Natural killer cell (primary cell): ENCODE measurements at regions not wholly inside any gene's neighbourhood (a gene's known extent, or its start where the extent isn't known, plus 50 kb on each side); places are given as distances from the start of the nearest gene placed in this dataset.

Experiments used
- ATAC-seq, 3 donors: fragments of 150-1000 bp in 2 of 3; fragments of 200-7000 bp in 1 of 3; cut with Tn5 transposase; 1 replicate in 1 of 3; 2 replicates in 2 of 3; pipeline ENCODE4 v1.10.0; 2021; ENCODE audit warnings: mild to moderate bottlenecking in 2 of 3, moderate library complexity in 2 of 3
- DNase-seq, 2 donors: peaks; one replicate each; pipeline versions ENCODE4 v3.0.0 to v3.0.0-alpha.2; 2013 to 2021; ENCODE audit warnings: mixed read lengths in 1 of 2
- H3K27ac ChIP-seq: one replicate; pipeline ENCODE4 v1.5.1; 2013; ENCODE audit warnings: mild to moderate bottlenecking, low read length
- H3K27me3 ChIP-seq: one replicate; pipeline ENCODE4 v1.6.1; 2013; ENCODE audit warnings: low read length; ENCODE audit not compliant: control insufficient read depth, insufficient read depth
- H3K36me3 ChIP-seq: one replicate; pipeline ENCODE4 v1.6.1; 2013; ENCODE audit warnings: low read length; ENCODE audit not compliant: control insufficient read depth, insufficient read depth
- H3K4me1 ChIP-seq: one replicate; pipeline ENCODE4 v1.6.1; 2013; ENCODE audit warnings: low read length; ENCODE audit not compliant: control insufficient read depth, insufficient read depth
- H3K4me3 ChIP-seq: one replicate; pipeline ENCODE4 v1.5.1; 2013; ENCODE audit warnings: low read length
- H3K9me3 ChIP-seq: one replicate; pipeline ENCODE4 v1.6.1; 2013; ENCODE audit warnings: low read length; ENCODE audit not compliant: control insufficient read depth, insufficient read depth
- H3K27ac Mint-ChIP-seq, 2 donors: one replicate each; pipeline ENCODE4 v1.8.0; 2022; ENCODE audit warnings: mild to moderate bottlenecking in 2 of 2, mixed read lengths in 2 of 2, moderate library complexity in 1 of 2
- H3K27me3 Mint-ChIP-seq, 2 donors: one replicate each; pipeline ENCODE4 v1.8.0; 2022; ENCODE audit warnings: low read depth in 2 of 2, mixed read lengths in 2 of 2
- H3K36me3 Mint-ChIP-seq: one replicate; pipeline ENCODE4 v1.8.0; 2022; ENCODE audit warnings: mixed read lengths
- H3K4me1 Mint-ChIP-seq, 2 donors: one replicate each; pipeline ENCODE4 v1.8.0; 2022; ENCODE audit warnings: mixed read lengths in 2 of 2
- H3K4me3 Mint-ChIP-seq: one replicate; pipeline ENCODE4 v1.8.0; 2022; ENCODE audit warnings: mild to moderate bottlenecking, moderate library complexity, mixed read lengths
- H3K9me3 Mint-ChIP-seq, 2 donors: one replicate each; pipeline ENCODE4 v1.8.0; 2022; ENCODE audit warnings: mixed read lengths in 2 of 2
- CTCF ChIP-seq: fragments of 200-600 bp; IDR thresholded peaks from one replicate; pipeline ENCODE4 v1.8.0; 2022; ENCODE audit warnings: antibody characterized with exemption
- WGBS: methylation state at CpG from one replicate; pipeline ENCODE4 v1.1.7; 2013; ENCODE audit warnings: missing lambda C conversion rate; ENCODE audit not compliant: insufficient coverage; 5-methylcytosine and 5-hydroxymethylcytosine counted together
- intact Hi-C: fragments of 100-400 bp; cut with micrococcal nuclease; formaldehyde crosslinking; loops from one replicate; pipeline ENCODE4 v1.14.2; 2022

- no peaks in the 10 kb centered on the region for H3K4me1 Mint-ChIP-seq
- intact Hi-C loops = no loop called here
- H3K27me3 Mint-ChIP-seq = no peaks in the 10 kb centered on the region
- no peak overlapping the region for H3K4me3 Mint-ChIP-seq
- H3K36me3 Mint-ChIP-seq = no peaks in the 10 kb centered on the region
- no peak overlapping the region for H3K27ac Mint-ChIP-seq
- Histone ChIP-seq H3K4me1 (no peaks in the 10 kb centered on the region), H3K4me3 (no peak overlapping the region), H3K27me3 (no peaks in the 10 kb centered on the region), H3K9me3 (peaks cover 2% of the 10 kb centered on the region), H3K27ac (no peak overlapping the region), H3K36me3 (no peaks in the 10 kb centered on the region)
- DNase-seq (no peak), ATAC-seq (no peak)
- 94% methylated on average over 1 of the region's 1 CpG for WGBS
- no peak for TF ChIP-seq CTCF
- H3K9me3 Mint-ChIP-seq = peaks cover 3 to 11% of the 10 kb centered on the region in 2 donors
These were observed 509.0 kb downstream of the KIF4B start for GRCh38 chr5:155522540-155522939.

- 71% methylated on average over 2 of the region's 2 CpGs for WGBS
- TF ChIP-seq CTCF = no peak
- ATAC-seq = no peak
These were observed 515.8 kb downstream of the KIF4B start for GRCh38 chr5:155529362-155529761.

DNA sequence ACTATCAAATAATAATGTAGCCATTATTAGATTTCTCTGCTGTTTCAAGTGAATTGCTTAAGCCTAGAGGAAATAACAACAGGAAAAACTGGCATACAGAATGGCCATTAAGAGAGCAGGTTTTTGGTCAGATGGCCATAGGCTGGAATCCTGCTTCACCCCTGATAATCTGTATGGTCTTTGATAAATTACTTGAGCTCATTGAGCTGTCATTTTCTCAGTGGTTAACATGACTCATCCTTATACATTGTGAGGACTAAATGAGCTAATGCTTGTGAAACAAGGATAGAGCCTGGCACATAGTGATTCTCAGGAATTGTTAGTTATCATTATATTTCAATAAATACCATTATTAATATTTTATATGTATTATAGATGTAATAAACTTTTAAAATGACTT, 516.5 kb downstream of the KIF4B start:
- Mint-ChIP-seq H3K36me3 (no peaks in the 10 kb centered on the region), H3K4me3 (no peak overlapping the region), H3K27ac (no peak overlapping the region), H3K9me3 (peaks cover 0 to 2% of the 10 kb centered on the region in 2 donors), H3K4me1 (no peaks in the 10 kb centered on the region), H3K27me3 (no peaks in the 10 kb centered on the region)
- H3K9me3 ChIP-seq = no peaks in the 10 kb centered on the region
- no peak overlapping the region for H3K27ac ChIP-seq
- no peaks in the 10 kb centered on the region for H3K4me1 ChIP-seq
- ATAC-seq (no peak), DNase-seq (no peak)
- no peak for TF ChIP-seq CTCF
- no peaks in the 10 kb centered on the region for H3K36me3 ChIP-seq
- H3K4me3 ChIP-seq = no peak overlapping the region
- intact Hi-C loops = no loop called here
- no peaks in the 10 kb centered on the region for H3K27me3 ChIP-seq

More at GRCh38 chr5:155529362-155529761, 515.8 kb downstream of the KIF4B start:
- no peaks in the 10 kb centered on the region for H3K36me3 Mint-ChIP-seq
- Histone ChIP-seq H3K4me3 (no peak overlapping the region), H3K27me3 (no peaks in the 10 kb centered on the region), H3K4me1 (no peaks in the 10 kb centered on the region), H3K27ac (no peak overlapping the region), H3K36me3 (no peaks in the 10 kb centered on the region), H3K9me3 (no peaks in the 10 kb centered on the region)
- peaks cover 0 to 6% of the 10 kb centered on the region in 2 donors for H3K9me3 Mint-ChIP-seq
- H3K4me3 Mint-ChIP-seq = no peak overlapping the region
- intact Hi-C loops = no loop called here
- H3K27ac Mint-ChIP-seq = no peak overlapping the region
- no peaks in the 10 kb centered on the region for H3K4me1 Mint-ChIP-seq
- H3K27me3 Mint-ChIP-seq = no peaks in the 10 kb centered on the region
- no peak for DNase-seq

DNA sequence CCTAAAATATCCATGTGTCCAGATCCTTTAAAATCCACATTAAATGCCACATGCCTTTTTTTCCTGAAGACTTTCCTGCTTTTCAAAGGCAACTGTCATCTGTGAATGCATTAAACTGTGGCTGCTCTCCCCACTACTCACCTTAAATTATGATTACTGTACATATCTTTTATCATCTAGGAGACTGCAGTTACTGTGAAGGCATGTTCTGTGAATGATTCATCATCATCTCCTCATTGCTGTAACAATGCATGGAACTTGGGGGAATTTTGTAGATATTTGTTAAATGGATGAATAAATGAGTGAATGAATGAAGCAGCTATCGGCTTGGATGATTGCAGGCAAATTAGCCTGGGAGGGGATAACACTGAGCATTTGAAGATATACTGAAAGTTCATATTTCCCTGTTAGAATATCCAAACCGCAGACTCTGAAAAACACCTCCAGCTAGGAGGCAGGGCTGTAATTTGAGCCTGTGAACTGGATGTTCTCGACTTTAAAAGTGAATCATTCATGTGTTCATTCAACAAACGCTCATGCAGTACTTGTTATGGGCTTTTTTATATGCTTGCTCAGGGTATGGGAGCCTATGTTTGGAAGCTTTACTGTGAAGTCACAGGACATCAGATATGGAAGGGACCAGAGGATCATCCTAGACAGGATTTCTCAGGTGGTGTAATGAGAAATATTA, 519.2 kb downstream of the KIF4B start:
- no peak overlapping the region for H3K27ac ChIP-seq
- no peak overlapping the region for H3K4me3 ChIP-seq
- H3K27me3 ChIP-seq = no peaks in the 10 kb centered on the region
- 73% methylated on average over 4 of the region's 4 CpGs for WGBS
- no peak for ATAC-seq
- Mint-ChIP-seq H3K4me1 (no peaks in the 10 kb centered on the region), H3K9me3 (peaks cover 0 to 4% of the 10 kb centered on the region in 2 donors), H3K27ac (no peak overlapping the region), H3K4me3 (no peak overlapping the region), H3K27me3 (no peaks in the 10 kb centered on the region), H3K36me3 (no peaks in the 10 kb centered on the region)
- H3K9me3 ChIP-seq = no peaks in the 10 kb centered on the region
- H3K4me1 ChIP-seq = no peaks in the 10 kb centered on the region
- TF ChIP-seq CTCF = no peak
- intact Hi-C loops = no loop called here
- no peak for DNase-seq
- H3K36me3 ChIP-seq = no peaks in the 10 kb centered on the region
